ENCODE measurements at regions not wholly inside any gene's neighbourhood (a gene's known extent, or its start where the extent isn't known, plus 50 kb on each side); places are given as distances from the start of the nearest gene placed in this dataset.
"Not testable (repeated sequence)": the region's sequence is repeated elsewhere in the genome, so short reads cannot be mapped to it uniquely, and the experiment has no call there.

DNA sequence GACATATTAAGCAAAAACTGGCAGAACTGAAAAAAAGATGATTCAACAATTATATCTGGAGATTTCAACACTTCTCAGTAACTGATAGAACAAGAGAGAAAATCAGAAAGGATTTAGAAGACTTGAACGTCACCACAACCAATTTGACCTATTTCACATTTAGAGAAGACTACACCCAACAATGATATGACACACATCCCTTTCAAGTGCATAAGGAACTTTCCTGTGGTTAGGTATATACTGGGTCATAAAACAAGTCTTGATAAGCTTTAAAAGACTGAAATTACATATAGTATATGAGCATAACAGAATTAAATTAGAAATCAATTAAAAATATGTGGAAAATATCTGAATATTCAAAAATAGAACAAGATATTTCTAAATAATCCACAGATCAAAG lies 201.2 kb upstream of the HAND2 start:
- Histone ChIP-seq H3K9me3 (ENCODE audit: insufficient read depth, low read depth, low read length) (peaks cover 3% of the 10 kb centered on the region; the same call in 1 of the 2 replicates), H3F3A (ENCODE audit: low read depth) (no peaks in the 10 kb centered on the region), H3K4me1 (ENCODE audit: insufficient read depth, low read length, poor library complexity, severe bottlenecking) (no peaks in the 10 kb centered on the region), H4K20me1 (ENCODE audit: insufficient read depth, low read length, poor library complexity, severe bottlenecking) (no peaks in the 10 kb centered on the region), H3K9me2 (replicated peaks; ENCODE audit: low read depth, low read length) (no peaks in the 10 kb centered on the region), H2AFZ (ENCODE audit: low read length) (no peak overlapping the region), H3K4me2 (ENCODE audit: low read depth, low read length, poor library complexity, severe bottlenecking) (no peak overlapping the region), H3K27me3 (ENCODE audit: insufficient read depth, low read length, poor library complexity, severe bottlenecking) (no peaks in the 10 kb centered on the region), H3K9ac (ENCODE audit: low read depth, low read length, poor library complexity, severe bottlenecking) (no peak overlapping the region), H3K36me3 (ENCODE audit: insufficient read depth, low read length) (no peaks in the 10 kb centered on the region), H3K4me3 (ENCODE audit: low read length, poor library complexity, severe bottlenecking) (no peak overlapping the region), H3K79me2 (ENCODE audit: insufficient read depth, low read length) (no peaks in the 10 kb centered on the region)
- TF ChIP-seq, protein P1, sequence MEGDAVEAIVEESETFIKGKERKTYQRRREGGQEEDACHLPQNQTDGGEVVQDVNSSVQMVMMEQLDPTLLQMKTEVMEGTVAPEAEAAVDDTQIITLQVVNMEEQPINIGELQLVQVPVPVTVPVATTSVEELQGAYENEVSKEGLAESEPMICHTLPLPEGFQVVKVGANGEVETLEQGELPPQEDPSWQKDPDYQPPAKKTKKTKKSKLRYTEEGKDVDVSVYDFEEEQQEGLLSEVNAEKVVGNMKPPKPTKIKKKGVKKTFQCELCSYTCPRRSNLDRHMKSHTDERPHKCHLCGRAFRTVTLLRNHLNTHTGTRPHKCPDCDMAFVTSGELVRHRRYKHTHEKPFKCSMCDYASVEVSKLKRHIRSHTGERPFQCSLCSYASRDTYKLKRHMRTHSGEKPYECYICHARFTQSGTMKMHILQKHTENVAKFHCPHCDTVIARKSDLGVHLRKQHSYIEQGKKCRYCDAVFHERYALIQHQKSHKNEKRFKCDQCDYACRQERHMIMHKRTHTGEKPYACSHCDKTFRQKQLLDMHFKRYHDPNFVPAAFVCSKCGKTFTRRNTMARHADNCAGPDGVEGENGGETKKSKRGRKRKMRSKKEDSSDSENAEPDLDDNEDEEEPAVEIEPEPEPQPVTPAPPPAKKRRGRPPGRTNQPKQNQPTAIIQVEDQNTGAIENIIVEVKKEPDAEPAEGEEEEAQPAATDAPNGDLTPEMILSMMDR (conservative IDR thresholded peaks at IDR 0.05; ENCODE audit: low read length): no peak
- TF ChIP-seq EZH2phosphoT487 (IDR thresholded peaks at IDR 0.05; ENCODE audit: borderline replicate concordance): no peak

- H2AFZ ChIP-seq (ENCODE audit: low read length): no peak overlapping the region
- H3F3A ChIP-seq (ENCODE audit: low read depth): no peaks in the 10 kb centered on the region
- no peaks in the 10 kb centered on the region for H3K27me3 ChIP-seq (ENCODE audit: insufficient read depth, low read length, poor library complexity, severe bottlenecking)
- no peak overlapping the region for H3K4me3 ChIP-seq (ENCODE audit: low read length, poor library complexity, severe bottlenecking)
- no peaks in the 10 kb centered on the region for H3K9me2 ChIP-seq (replicated peaks; ENCODE audit: low read depth, low read length)
- H3K36me3 ChIP-seq (ENCODE audit: insufficient read depth, low read length): no peaks in the 10 kb centered on the region
- no peaks in the 10 kb centered on the region for H4K20me1 ChIP-seq (ENCODE audit: insufficient read depth, low read length, poor library complexity, severe bottlenecking)
- no peaks in the 10 kb centered on the region for H3K4me1 ChIP-seq (ENCODE audit: insufficient read depth, low read length, poor library complexity, severe bottlenecking)
- no peaks in the 10 kb centered on the region for H3K79me2 ChIP-seq (ENCODE audit: insufficient read depth, low read length)
- H3K9me3 ChIP-seq (ENCODE audit: insufficient read depth, low read depth, low read length): peaks cover 7% of the 10 kb centered on the region
- no peak overlapping the region for H3K4me2 ChIP-seq (ENCODE audit: low read depth, low read length, poor library complexity, severe bottlenecking)
- TF ChIP-seq, protein P1 (conservative IDR thresholded peaks at IDR 0.05; ENCODE audit: low read length): no peak
- TF ChIP-seq EZH2phosphoT487 (IDR thresholded peaks at IDR 0.05; ENCODE audit: borderline replicate concordance): no peak
- H3K9ac ChIP-seq (ENCODE audit: low read depth, low read length, poor library complexity, severe bottlenecking): no peak overlapping the region
Measured at GRCh38 chr4:173722075-173722474, 192.0 kb upstream of the HAND2 start.

- not testable (repeated sequence) for H3K4me2 ChIP-seq (ENCODE audit: low read depth, low read length, poor library complexity, severe bottlenecking); H3K27me3 ChIP-seq (ENCODE audit: insufficient read depth, low read length, poor library complexity, severe bottlenecking); H3K4me3 ChIP-seq (ENCODE audit: low read length, poor library complexity, severe bottlenecking); H3K9me2 ChIP-seq (replicated peaks; ENCODE audit: low read depth, low read length); H3K9me3 ChIP-seq (ENCODE audit: insufficient read depth, low read depth, low read length); H3K79me2 ChIP-seq (ENCODE audit: insufficient read depth, low read length); H2AFZ ChIP-seq (ENCODE audit: low read length); H3K9ac ChIP-seq (ENCODE audit: low read depth, low read length, poor library complexity, severe bottlenecking); H3K4me1 ChIP-seq (ENCODE audit: insufficient read depth, low read length, poor library complexity, severe bottlenecking); H4K20me1 ChIP-seq (ENCODE audit: insufficient read depth, low read length, poor library complexity, severe bottlenecking); H3K36me3 ChIP-seq (ENCODE audit: insufficient read depth, low read length); H3F3A ChIP-seq (ENCODE audit: low read depth)
Measured at GRCh38 chr4:173718504-173718903, 188.5 kb upstream of the HAND2 start.

- Histone ChIP-seq H3K9ac (ENCODE audit: low read depth, low read length, poor library complexity, severe bottlenecking) (no peak overlapping the region), H3K27me3 (ENCODE audit: insufficient read depth, low read length, poor library complexity, severe bottlenecking) (no peaks in the 10 kb centered on the region), H2AFZ (ENCODE audit: low read length) (no peak overlapping the region), H4K20me1 (ENCODE audit: insufficient read depth, low read length, poor library complexity, severe bottlenecking) (no peaks in the 10 kb centered on the region), H3K4me3 (ENCODE audit: low read length, poor library complexity, severe bottlenecking) (no peak overlapping the region), H3K9me3 (ENCODE audit: insufficient read depth, low read depth, low read length) (peaks cover 5% of the 10 kb centered on the region; the same call in 1 of the 2 replicates), H3K79me2 (ENCODE audit: insufficient read depth, low read length) (no peaks in the 10 kb centered on the region), H3F3A (ENCODE audit: low read depth) (no peaks in the 10 kb centered on the region), H3K4me1 (ENCODE audit: insufficient read depth, low read length, poor library complexity, severe bottlenecking) (no peaks in the 10 kb centered on the region), H3K9me2 (replicated peaks; ENCODE audit: low read depth, low read length) (no peaks in the 10 kb centered on the region), H3K36me3 (ENCODE audit: insufficient read depth, low read length) (no peaks in the 10 kb centered on the region), H3K4me2 (ENCODE audit: low read depth, low read length, poor library complexity, severe bottlenecking) (no peak overlapping the region)
- no peak for TF ChIP-seq EZH2phosphoT487 (IDR thresholded peaks at IDR 0.05; ENCODE audit: borderline replicate concordance)
- TF ChIP-seq, protein P1 (conservative IDR thresholded peaks at IDR 0.05; ENCODE audit: low read length): no peak
Measured at GRCh38 chr4:173717581-173717980, 187.6 kb upstream of the HAND2 start.

Data from Loucy (cell line).